Ramos (cell line): ENCODE measurements at regions not wholly inside any gene's neighbourhood (a gene's known extent, or its start where the extent isn't known, plus 50 kb on each side); places are given as distances from the start of the nearest gene placed in this dataset.
"Not testable (repeated sequence)": the region's sequence is repeated elsewhere in the genome, so short reads cannot be mapped to it uniquely, and the experiment has no call there.

ENCODE experiments used
- in situ Hi-C: fragments of 300-500 bp; cut with MboI; formaldehyde crosslinking; loops from one replicate; pipeline ENCODE4 v1.14.3; 2022; ENCODE audit warnings: low sequenced_read_pairs; ENCODE audit not compliant: unreplicated experiment

DNA sequence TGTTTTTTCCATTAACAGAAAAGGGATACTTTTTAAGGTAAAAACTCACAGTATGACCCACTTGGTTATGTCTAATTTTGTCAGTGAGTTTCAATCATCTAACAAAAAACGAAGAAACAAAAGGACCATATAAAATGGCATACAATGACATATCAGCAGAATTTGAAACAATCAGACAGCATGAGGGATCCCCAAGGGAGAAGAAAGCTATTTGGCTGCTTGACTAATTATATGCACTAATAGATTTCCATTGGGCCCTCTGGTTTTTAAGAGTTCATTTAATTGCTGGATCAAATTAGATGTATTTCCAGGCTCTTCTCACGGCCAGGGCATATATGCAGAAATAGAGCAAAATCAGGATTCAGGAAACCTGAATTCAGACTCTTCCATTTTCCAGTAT lies 376.4 kb upstream of the GBE1 start:
- in situ Hi-C loops = loop anchor here (25.0 kb wide), 1 partner anchor 651 kb away; no protein-coding TSS in a partner anchor

DNA sequence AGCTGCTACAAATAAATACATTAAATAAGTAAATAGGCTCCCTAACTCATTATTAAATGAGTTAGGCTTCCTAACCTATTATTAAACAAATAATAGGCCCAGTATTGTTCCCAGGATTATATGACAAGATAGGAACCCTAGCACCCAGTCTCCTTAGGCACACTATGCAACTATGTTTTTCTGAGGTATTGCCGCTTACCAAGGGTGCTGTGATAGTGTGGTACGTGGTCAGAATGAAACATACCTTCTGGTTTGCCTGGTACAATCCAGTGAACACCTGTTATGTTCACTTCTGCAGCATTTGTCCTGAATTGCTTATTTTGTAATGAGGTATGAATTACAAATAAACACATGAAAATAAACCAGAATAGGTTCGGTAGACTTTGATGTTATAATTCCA lies 375.6 kb upstream of the GBE1 start:
- in situ Hi-C loops = loop anchor here (25.0 kb wide), 1 partner anchor 650 kb away; no protein-coding TSS in a partner anchor

DNA sequence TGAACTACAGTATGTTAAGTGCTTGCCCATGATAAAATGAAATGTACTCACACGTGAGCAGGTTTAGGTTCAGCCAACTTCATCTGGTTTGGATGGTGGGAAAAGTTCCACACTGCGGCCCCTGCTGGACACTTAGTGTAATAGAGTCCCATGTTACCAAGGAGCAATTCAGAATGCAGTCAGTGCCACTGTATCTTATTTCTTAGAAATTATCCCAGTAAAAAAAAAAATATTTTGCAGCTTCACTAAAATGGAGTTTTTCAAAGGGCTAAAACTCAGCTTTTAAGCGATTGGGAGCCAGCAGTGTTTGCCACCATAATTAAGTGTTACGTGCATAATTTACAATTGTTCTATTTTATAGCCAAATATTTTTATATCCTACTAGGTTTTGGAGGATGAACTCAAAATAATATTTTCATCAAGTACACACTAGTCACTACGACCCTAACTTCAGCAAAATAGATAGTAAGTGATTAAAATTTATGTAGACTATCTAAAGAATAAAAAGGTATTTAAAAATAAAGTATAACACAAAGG lies 371.7 kb upstream of the GBE1 start:
- in situ Hi-C loops = loop anchor here (25.0 kb wide), 1 partner anchor 646 kb away; no protein-coding TSS in a partner anchor

DNA sequence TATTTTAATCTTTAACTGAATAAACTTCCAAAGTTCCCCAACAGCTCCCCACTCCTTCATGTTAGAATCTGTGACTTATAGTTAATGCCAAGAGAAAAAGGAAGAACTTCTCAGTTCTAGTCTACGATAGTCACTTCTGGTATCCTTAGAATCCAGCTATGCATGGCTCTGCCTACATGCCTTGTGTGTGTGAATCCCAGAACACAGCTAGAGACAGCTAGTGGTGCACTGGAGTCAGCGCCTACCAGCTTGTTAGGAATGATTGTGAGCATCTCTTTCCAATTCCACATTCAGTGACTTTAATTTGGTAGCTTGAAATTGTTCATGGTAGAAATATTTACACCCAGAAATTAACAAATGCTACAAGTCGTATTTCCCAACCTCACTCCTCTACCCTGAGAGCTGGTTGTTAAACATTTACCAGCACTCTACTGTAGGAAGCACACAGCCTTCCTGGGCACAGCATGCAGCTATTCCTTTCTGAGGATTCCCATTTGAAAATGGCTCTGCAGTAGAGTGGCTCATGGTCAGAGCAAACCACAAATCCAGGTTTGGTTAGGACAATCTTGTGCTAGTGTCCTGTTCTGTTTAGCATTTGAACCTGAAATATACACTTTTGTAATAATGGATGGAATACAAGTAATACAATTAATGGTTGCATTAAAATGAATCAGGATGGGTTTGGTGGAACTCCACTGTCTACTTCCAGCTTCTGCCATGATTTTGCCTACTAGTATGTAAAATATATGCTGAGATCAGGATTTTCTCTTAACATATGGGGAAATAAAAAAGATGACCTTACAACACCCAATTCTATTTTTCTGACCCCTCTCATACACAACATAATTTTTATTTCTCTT lies 371.0 kb upstream of the GBE1 start:
- in situ Hi-C loops = loop anchor here (25.0 kb wide), 1 partner anchor 645 kb away; no protein-coding TSS in a partner anchor

DNA sequence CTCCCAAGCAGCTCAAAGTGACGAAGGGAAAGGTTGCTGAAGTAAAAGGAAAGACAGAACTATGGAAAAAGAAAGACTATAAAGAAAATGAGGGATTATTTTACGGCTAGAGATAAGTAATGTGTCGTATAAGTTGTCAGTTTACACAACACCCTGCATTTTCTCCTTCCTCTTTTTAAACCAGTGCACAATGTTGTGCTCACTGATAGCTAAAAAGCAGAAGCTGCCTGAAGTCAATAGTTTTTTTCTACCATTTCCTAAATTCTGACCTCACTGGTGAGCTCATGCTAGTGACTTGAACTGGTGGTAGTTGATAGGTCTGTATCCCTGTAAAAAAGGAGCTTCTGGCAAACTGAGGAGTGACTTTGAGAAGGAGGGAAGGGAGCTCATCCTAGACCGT lies 368.6 kb upstream of the GBE1 start:
- in situ Hi-C loops = loop anchor here (25.0 kb wide), 1 partner anchor 643 kb away; no protein-coding TSS in a partner anchor

DNA sequence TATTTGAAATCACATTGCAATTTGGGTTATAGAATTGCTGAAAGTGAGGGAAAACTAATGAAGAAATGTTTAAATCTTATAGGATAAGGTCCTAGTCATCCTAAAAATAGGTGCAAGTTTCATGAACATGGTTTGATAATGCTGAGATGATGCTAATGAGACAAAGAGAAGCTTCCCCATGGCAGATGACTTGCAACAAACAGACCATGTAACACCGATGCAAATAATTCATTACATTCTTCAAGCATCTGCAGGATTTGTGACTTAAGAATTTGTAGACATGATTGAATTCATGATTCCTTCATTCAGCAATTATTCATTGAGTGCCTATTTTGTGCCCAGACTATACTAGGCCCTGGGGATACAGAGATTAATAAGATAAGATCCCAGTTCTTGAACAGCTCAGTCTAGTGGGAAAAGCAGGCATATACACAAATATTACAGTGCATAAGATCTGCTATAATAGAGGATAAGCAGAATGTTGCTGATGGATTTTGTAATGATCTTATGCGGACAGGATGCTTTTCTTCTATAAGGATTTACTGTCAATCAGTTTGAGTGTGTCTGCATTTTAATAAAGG lies 367.9 kb upstream of the GBE1 start:
- in situ Hi-C loops = loop anchor here (25.0 kb wide), 1 partner anchor 642 kb away; no protein-coding TSS in a partner anchor

DNA sequence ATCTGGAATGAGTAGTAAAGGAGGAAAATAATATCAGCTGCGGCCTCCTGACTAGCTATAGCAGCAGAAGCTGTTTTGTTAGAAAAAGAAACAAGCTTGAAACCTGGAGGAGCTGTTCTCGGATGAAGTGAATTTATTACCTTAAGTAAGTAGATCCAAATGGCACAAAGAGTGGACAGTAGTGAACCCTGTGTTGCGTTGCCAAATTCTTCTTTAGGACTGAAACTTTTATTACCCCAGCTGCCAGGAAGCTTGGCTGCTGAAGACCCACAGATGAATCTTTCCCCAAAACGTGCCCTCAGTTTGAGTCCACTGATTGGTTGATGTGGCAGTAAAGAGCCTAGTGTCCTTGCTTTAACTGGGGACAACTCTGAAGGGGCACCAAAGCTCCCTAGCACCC lies 366.8 kb upstream of the GBE1 start:
- in situ Hi-C loops = loop anchor here (25.0 kb wide), 1 partner anchor 641 kb away; no protein-coding TSS in a partner anchor

DNA sequence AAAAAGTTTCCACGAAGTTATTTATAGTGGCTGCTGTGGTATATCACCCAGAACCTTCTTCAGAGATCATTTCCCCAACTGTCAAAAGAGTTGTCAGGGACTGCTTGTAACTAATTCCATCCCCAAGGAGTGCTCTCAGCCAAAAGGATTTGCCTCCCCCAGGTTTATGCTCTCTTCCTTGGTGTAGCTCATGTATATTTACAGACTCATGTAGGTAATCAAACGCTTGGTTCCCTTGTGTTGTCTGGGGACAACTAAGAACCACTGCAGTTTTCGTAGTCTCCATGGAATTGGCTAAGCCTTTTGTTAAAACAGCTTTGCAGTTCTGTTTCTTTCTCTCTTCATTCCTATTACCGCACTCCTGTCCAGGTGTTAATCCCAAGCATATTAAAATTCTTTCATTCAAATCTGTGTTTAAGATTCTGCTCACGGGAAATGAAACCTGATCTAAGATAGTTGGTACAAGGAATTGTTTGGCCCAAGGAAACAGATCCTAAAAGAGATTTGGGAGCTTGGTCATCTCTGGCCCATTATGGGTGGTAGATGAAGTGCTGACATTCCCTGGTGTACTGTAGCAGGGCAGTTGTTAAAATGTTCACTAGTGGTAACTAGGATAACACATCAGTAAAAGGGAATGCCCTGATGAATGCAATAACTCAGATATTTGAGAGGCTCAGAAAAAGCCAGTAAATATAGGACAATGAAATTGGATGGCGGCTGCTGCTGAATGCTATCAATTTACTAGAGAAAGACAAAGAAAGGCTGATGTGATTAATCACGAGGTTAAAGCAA lies 361.3 kb upstream of the GBE1 start:
- in situ Hi-C loops = no loop called here

DNA sequence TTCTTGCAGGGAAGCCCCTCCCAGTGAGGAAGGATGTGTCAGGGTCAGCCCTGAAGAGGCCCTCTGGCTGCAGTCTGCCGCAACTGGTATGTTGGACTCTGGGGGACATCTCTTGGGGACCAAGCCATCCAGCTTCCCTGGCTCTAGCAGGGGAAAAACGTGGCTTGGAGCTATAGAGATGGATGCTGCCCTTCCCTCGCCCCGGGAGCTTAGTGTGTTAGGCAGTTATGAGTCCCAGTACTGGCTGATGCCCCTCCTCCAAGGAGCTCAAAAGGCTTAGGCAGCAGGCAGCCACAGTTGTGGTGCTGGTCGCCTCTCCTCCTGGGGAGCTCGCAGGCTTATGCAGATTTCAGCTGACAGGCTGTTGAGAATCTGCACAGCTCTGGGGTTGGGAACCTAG lies 353.1 kb upstream of the GBE1 start:
- in situ Hi-C loops = no loop called here

DNA sequence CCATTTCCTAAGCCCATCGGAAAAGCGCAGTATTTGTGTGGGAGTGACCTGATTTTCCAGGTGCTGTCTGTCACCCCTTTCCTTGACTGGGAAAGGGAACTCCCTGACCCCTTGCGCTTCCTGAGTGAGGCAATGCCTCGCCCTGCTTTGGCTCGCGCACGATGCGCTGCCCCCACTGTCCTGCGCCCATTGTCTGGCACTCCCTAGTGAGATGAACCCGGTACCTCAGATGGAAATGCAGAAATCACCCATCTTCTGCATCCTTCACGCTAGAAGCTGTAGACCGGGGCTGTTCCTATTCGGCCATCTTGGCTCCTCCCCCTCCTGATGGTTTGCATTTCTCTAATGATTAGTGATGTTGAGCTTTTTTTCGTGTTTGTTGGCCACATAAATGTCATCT lies 349.3 kb upstream of the GBE1 start:
- in situ Hi-C loops = not testable (repeated sequence)

DNA sequence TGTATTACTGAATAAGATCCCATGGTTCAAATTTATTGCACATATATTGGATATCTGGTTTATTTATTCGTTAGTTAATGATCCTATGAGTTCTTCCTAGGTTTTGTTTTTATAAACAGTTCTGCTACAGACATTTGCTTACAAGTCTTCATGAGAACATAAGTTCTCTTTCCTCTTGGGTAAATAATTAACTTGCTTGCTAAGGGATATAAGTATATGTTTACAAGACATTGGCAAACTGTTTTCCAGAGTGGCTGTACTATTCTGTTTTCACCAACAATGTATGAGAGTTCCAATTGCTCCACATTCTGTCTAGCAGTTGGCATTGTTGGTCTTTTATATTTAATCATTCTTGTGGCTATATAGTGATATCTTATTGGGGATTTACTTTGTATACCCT lies 341.8 kb upstream of the GBE1 start:
- in situ Hi-C loops = no loop called here

DNA sequence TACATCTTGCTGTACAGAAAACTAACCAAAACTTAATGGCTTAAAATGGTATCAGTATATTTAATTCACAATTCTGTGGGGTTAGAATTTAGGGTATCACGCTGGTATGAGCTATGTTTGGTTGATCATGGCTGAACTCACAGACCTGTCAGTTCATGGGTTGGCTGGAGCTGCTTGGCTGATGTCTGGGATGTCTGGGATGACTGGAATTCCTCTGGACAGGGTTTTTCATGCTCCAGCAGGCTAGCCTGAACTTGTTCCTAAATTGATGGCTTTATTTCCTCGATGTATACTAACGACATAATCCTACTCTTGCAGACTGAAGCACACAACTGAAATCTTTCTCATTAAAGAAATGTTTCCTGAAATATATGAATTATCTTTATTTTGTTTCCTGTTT lies 338.9 kb upstream of the GBE1 start:
- in situ Hi-C loops = no loop called here

DNA sequence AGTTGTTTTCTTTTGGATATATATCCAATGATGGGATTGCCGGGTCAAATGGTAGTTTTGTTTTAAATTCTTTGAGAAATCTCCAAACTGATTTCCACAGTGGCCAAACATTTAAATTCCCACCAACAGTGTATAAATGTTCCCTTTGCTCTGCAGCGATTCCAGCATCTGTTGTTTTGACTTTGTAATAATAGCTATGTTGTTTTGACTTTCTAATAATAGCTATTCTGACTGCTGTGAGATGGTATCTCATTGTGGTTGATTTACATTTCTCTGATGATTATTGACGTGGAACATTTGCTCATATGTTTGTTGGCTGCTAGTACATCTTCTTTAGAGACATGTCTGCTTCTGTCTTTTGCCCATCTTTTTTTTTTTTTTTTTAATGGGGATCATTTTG lies 332.2 kb upstream of the GBE1 start:
- in situ Hi-C loops = no loop called here

DNA sequence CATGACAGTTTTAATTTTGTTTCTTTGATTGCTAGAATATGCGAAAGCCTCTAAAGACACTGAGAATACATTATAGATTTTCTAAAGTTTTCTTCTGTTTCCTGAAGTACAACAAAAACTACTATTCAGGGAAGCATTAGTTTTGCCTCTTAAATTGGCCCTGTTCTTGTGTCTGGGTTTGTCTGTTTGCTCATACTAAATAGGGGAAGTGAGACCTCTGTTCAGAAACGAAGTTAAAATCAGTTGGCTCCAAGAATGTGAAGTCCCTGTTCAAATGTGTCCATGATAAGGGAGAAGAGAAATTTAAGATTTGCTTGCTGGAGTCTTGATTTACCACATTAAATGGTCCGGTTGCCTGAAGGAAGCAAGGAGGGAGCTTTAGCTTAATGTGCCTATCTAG lies 327.3 kb upstream of the GBE1 start:
- in situ Hi-C loops = no loop called here

DNA sequence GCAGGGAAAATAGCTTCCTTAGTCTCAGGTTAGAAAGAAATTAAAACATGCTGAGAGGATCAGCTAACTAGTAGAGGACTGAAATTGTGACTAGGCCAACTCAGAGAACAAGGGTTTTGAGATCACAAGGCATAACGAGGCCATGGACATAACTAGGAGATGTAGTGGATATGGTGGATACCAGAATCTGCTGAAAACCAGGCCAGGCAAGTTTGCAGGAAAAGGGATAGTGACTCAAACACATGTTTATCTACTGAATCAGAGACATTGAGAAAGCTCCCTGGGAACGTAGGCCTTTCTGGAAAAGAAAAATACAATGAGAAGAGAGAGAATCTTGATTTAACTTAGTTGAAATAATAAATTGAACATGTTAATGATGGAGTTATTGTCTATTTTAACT lies 326.5 kb upstream of the GBE1 start:
- in situ Hi-C loops = no loop called here

DNA sequence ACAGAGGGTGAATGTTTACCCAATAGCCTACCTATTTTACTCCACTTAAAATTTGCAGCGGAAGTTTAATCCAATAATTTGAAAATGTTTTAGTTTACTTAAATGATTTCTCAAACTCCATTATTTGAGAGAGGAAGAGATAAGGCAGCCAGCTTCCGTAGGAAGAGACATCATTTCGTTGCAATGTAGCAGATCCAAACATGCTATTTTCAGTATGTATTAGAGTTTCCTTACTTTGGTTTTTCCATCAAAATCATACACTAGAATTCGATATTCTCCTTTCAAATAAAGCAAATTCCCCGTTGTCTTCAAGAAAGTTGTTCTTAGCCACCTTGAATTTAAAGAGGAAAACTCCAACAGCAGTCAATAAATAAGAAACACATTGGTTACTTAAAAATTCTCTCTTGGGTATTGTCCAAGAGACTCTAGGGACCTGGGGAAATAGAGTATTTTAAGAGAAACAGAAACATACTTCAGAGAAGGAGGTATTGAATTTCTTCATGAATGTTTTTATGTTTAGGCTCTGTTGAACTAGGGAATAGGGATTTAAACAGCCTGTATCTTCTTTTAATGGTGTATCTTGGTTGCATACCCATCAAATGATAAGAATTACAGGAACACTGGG lies 324.5 kb upstream of the GBE1 start:
- in situ Hi-C loops = no loop called here

DNA sequence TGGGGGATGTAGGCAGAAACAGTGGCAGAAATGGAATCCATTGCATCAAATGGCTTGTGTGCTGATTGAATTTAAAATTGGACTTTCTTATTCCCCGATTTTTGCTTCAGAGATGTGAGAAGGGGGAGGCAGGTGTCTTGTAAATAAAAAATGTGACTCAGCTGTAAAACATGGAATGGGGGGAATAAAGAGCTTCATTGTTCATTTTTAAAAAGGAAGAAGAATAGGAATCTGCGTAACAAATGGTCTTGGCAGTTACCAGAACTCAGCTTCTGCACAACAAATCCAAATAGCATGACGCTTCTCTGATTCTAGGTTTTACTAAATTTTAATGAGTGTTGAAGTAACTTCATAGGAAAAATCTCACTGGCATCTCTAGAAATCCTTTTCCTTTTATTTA lies 323.9 kb upstream of the GBE1 start:
- in situ Hi-C loops = no loop called here

DNA sequence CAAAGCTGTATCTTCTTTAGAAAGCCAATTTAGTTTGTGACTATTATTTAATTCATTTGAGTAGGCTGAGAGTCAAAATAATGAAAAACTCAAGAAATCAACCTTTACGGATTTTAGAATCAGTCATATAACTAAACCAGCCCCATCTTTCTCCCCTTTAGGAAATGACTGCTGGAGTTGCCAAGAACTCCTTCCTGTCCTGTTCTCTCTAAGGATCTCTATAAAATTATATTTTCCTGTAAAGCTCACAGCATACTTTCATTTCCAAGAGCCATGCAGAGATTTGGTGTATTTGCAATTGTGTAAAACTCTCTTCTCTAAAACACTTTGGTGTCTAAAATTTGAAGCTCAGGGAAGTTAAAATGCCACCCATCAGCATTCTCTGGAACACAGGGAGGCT lies 323.4 kb upstream of the GBE1 start:
- in situ Hi-C loops = no loop called here

DNA sequence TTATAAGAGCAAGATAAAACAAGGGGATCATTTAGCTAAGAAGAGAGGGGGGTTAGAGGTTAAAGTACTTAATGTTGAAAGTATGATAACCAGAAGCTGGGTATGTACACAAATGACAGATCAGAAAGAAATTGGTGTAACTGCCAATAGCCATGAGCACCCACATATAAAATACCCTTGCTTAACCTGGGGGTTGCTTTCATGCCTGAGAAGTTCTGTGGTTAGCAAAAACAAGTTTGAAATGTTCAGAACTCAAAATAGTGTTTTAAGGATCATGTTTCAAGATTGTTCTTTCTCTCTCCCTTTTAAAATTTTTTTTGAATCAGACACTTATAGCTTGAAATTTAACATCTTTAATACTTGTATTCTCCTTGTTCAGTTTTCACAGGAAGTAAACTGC lies 321.4 kb upstream of the GBE1 start:
- in situ Hi-C loops = no loop called here

DNA sequence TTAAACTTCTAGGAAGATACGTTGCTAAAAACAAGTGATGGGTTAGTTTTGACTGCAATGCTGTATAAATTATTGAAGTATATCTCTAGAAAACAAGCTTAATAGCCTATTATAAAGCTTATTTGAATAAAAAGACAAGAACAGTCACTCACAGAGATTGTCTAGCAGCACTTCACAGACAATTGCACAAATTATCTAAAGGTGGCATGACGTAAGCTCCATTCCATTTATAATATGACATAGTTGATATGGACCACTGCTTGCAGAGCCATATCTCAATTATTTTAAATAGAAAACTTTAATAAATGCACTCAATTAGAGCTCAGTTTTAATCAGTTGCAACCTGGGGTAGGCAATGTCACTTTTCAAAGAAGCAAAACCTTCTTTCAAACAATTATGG lies 319.9 kb upstream of the GBE1 start:
- in situ Hi-C loops = no loop called here
